Erythroblast (primary cell): ENCODE measurements at regions not wholly inside any gene's neighbourhood (a gene's known extent, or its start where the extent isn't known, plus 50 kb on each side); places are given as distances from the start of the nearest gene placed in this dataset.

ENCODE experiments used
- GATA1 ChIP-seq: IDR thresholded peaks from 2 replicates; pipeline ENCODE4 v1.6.1; 2011; ENCODE audit warnings: low read depth, mild to moderate bottlenecking, control low read depth, low read length, moderate library complexity
- POLR2A ChIP-seq: IDR thresholded peaks from 2 replicates; pipeline ENCODE4 v1.6.1; 2011; ENCODE audit warnings: mild to moderate bottlenecking, low read length

DNA sequence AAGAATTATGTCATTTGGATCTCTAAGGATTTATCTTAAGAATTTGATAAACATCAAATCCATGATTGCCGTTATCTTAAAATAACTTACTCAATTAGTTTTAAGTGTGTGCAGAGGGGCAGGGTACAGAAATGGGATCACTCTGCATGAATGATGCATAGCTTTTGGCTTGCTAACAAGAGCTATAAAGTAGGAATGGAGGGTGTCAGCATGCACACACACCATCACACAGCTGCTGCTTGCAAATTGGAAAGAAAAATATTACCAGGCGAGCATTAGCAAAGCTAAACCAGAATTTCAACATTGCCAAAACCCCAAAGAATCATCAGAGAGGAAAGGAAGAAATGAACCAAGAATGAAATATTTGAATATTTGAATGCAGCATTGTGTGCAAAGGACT, 580.6 kb downstream of the LMO7 start:
- TF ChIP-seq POLR2A (no peak), GATA1 (no peak)
